ENCODE measurements at regions not wholly inside any gene's neighbourhood (a gene's known extent, or its start where the extent isn't known, plus 50 kb on each side); places are given as distances from the start of the nearest gene placed in this dataset.

DNA sequence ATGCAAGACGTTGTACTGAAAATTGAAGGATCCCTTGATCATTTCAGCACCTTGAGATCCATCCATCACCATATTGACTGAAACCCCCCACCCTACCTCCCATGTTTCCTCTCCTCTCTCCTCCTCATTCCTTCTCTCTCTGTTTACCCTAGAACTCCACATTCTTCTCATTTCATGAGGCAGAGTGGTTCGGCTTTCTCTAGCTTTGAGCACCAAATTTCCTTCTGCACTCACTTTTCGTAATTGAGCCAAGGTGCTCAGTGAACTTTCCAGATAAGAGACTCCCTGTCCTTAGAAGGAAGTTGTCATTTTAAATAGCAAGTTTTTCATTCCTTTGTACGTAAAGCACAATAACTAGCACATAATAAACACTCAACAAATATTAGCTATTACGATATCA lies 108.3 kb upstream of the SLC34A2 start:
- no peak overlapping the region for H3K4me3 ChIP-seq (ENCODE audit: low read depth, low read length)
- no peak for DNase-seq (ENCODE audit: low read depth)
- no peak for TF ChIP-seq CTCF (conservative IDR thresholded peaks at IDR 0.05; ENCODE audit: low read depth, low read length)

- TF ChIP-seq CTCF (conservative IDR thresholded peaks at IDR 0.05; ENCODE audit: low read depth, low read length), result no peak
- no peak overlapping the region for H3K4me3 ChIP-seq (ENCODE audit: low read depth, low read length)
- no peak for DNase-seq (ENCODE audit: low read depth)
Observed at GRCh38 chr4:25549413-25549812, 106.2 kb upstream of the SLC34A2 start.

DNA sequence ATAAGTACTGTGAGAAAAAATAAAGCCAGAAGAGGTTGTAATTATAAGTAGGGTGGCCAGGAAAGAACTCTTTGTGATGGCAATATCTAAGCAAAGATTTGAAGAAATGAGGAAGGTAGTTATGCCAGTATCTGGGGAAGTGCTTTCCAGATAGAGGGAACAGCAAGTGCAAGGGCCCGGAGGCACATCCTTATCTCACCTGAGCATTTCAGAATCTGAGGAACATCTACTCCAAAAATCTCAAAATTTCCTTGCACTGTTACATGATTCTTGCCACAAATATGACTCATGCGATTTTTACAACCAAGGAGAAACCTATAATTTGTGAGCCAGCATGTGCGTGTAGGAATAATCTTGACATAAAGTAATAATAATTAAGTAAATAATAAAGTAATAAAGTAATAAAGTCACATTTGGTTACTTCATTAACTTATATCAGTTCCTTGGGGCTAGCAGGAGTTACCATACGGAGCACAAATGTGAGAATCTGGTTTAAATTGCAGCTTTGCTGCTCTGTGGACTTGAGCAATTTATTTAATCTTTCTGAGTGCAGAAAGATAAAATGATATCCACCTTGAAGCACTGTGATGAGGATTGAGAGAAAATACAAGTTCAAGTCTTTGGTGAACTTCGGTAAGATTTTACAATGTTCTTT lies 105.1 kb upstream of the SLC34A2 start:
- no peak for TF ChIP-seq CTCF (conservative IDR thresholded peaks at IDR 0.05; ENCODE audit: low read depth, low read length)
- no peak overlapping the region for H3K4me3 ChIP-seq (ENCODE audit: low read depth, low read length)
- no peak for DNase-seq (ENCODE audit: low read depth)

- no peak for TF ChIP-seq CTCF (conservative IDR thresholded peaks at IDR 0.05; ENCODE audit: low read depth, low read length)
- DNase-seq (ENCODE audit: low read depth), result no peak
- no peak overlapping the region for H3K4me3 ChIP-seq (ENCODE audit: low read depth, low read length)
Observed at GRCh38 chr4:25551605-25552004, 104.0 kb upstream of the SLC34A2 start.

DNA sequence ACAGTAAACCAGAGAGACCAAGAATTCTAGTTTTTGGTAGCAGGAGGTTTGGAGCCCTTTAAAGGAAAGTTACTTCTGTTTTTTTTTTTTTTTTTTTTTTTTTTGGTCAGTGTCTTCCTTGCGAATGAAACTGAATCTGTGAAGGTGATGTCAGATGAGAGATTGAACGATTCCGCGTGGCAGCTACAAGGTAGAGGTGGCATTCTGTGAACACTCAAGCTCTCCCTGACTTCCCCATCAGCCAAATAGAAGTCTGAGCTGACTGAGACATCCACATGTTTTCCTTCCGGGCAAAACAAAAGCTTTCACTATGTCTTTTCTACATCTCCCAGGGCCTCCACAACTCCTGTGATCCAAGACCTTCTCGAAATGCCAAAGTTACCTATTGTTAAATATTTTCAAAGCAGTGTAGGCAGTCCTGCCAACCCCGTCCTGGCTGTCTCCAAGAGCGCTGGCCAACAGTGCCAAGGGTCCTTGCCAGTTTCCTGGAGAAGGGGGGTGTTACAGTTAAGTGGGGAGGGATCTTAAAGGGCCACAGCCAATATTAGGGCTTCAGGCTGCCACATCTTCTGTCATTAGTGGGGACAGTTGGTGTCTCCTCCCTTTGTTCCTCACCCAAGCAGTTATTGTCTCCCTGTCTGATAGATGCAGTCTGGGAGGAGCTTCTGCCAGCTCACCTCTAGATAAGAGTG lies 102.9 kb upstream of the SLC34A2 start:
- no peak overlapping the region for H3K4me3 ChIP-seq (ENCODE audit: low read depth, low read length)
- no peak for DNase-seq (ENCODE audit: low read depth)
- TF ChIP-seq CTCF (conservative IDR thresholded peaks at IDR 0.05; ENCODE audit: low read depth, low read length), result no peak

GRCh38 chr4:25559508-25559907 lies 96.1 kb upstream of the SLC34A2 start:
- no peak overlapping the region for H3K4me3 ChIP-seq (ENCODE audit: low read depth, low read length)
- no peak for TF ChIP-seq CTCF (conservative IDR thresholded peaks at IDR 0.05; ENCODE audit: low read depth, low read length)
- DNase-seq (ENCODE audit: low read depth), result no peak

DNA sequence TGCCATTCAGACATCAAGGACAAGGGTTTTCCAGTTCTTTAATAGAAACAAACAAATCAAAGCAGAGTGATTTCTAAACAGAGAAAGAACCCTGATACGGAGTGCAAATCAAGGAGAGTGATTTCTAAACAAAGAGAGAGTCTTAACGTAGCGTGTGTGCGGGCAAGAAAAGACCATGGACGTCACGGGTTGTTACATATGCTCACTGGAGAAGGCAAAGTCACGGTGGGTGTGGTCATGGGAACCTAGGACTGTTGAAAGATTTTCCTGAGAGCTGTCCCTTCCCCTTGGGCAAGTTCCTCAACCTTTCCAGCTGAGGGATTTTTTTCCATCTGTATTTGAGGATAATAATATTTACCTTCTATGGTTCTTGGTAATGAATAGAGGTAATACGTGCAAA lies 95.0 kb upstream of the SLC34A2 start:
- no peak overlapping the region for H3K4me3 ChIP-seq (ENCODE audit: low read depth, low read length)
- no peak for TF ChIP-seq CTCF (conservative IDR thresholded peaks at IDR 0.05; ENCODE audit: low read depth, low read length)
- no peak for DNase-seq (ENCODE audit: low read depth)

Data from choroid plexus epithelial cell (primary cell).